HepG2 (cell line): ENCODE measurements at regions not wholly inside any gene's neighbourhood (a gene's known extent, or its start where the extent isn't known, plus 50 kb on each side); places are given as distances from the start of the nearest gene placed in this dataset.

ENCODE experiments used
- ATAC-seq: fragments of 200-7000 bp; cut with Tn5 transposase; 3 replicates; pipeline ENCODE4 v1.9.1; 2020; ENCODE audit warnings: mild to moderate bottlenecking, moderate library complexity
- BruUV-seq: library from RNA; stranded (reverse); fragments of 400-500 nt; replicated peaks from 2 replicates; lab custom pipeline; 2021; lab: Mats Ljungman, UMichigan
- CTCF ChIA-PET: fragments of 300-600 bp; formaldehyde crosslinking; extraction: SDS; loops from one replicate; lab custom pipeline; 2021; ENCODE audit warnings: low total read pairs, inconsistent platforms, low intra/inter-chr PET ratio; lab: Yijun Ruan, JAX
- POLR2A ChIA-PET: fragments of 350-600 bp; sonication (Branson Sonifier 250); formaldehyde crosslinking; loops from one replicate; lab custom pipeline; 2020; ENCODE audit warnings: antibody characterized with exemption, inconsistent platforms; lab: Yijun Ruan, JAX
- DNase-seq: peaks from one replicate; pipeline ENCODE4 v3.0.0-alpha.2; 2015; ENCODE audit warnings: low spot score
- FAIRE-seq: peaks from 3 replicates; lab custom pipeline; 2011; peaks lifted over from hg19 to GRCh38; lab: Jason Lieb, UNC
- H2AFZ ChIP-seq: one replicate; pipeline ENCODE4 v1.6.1; 2011; ENCODE audit warnings: low read length, inconsistent platforms
- H3K27ac ChIP-seq: fragments of 300-600 bp; 3 replicates; pipeline ENCODE4 v1.8.0; 2011; ENCODE audit warnings: mixed run types, mild to moderate bottlenecking, mixed read lengths, low read length, inconsistent platforms; ENCODE audit not compliant: insufficient read depth; ENCODE audit errors: extremely low read length
- H3K27me3 ChIP-seq, 2 experiments: fragments of 200-600 bp in 1 of 2; 2 replicates in 1 of 2; 3 replicates in 1 of 2; pipeline versions ENCODE4 v1.6.0 to v1.8.0; 2011; ENCODE audit warnings: low read length in 2 of 2, mild to moderate bottlenecking in 2 of 2, moderate library complexity in 2 of 2, inconsistent platforms in 1 of 2; ENCODE audit not compliant: insufficient read depth in 2 of 2, control insufficient read depth in 1 of 2
- H3K36me3 ChIP-seq, 2 experiments: fragments of 200-600 bp in 1 of 2; replicated peaks in 1 of 2; 2 replicates in 1 of 2; 3 replicates in 1 of 2; pipeline versions ENCODE4 v1.5.1 to v1.8.0; 2011; ENCODE audit warnings: low read length in 2 of 2, inconsistent platforms in 1 of 2; ENCODE audit not compliant: insufficient read depth in 2 of 2, control insufficient read depth in 1 of 2
- H3K4me1 ChIP-seq: 2 replicates; pipeline ENCODE4 v1.5.1; 2012; ENCODE audit warnings: low read length, inconsistent platforms; ENCODE audit not compliant: insufficient read depth
- H3K4me2 ChIP-seq: 2 replicates; pipeline ENCODE4 v1.6.0; 2011; ENCODE audit warnings: low read depth, low read length, inconsistent platforms
- H3K4me3 ChIP-seq, 3 experiments: fragments of 200-600 bp in 1 of 3; sonication (generic), shearing (Covaris generic) in 1 of 3; replicated peaks in 1 of 3; 2 replicates each; pipeline ENCODE4 v1.5.1; 2011 to 2016; ENCODE audit warnings: low read length in 3 of 3, inconsistent platforms in 2 of 3, low read depth in 2 of 3, mild to moderate bottlenecking in 2 of 3, control low read depth in 1 of 3, mixed read lengths in 1 of 3; ENCODE audit not compliant: insufficient read depth in 1 of 3
- H3K79me2 ChIP-seq: one replicate; pipeline ENCODE4 v1.6.1; 2011; ENCODE audit warnings: low read length, inconsistent platforms; ENCODE audit not compliant: insufficient read depth
- H3K9ac ChIP-seq: 2 replicates; pipeline ENCODE4 v1.6.0; 2011; ENCODE audit warnings: mild to moderate bottlenecking, low read depth, low read length, inconsistent platforms; ENCODE audit not compliant: insufficient read depth
- H3K9me3 ChIP-seq: 2 replicates; pipeline ENCODE4 v1.5.1; 2012; ENCODE audit warnings: mild to moderate bottlenecking, low read length
- H4K20me1 ChIP-seq: 2 replicates; pipeline ENCODE4 v1.6.0; 2011; ENCODE audit warnings: inconsistent platforms, mild to moderate bottlenecking, low read length, moderate library complexity; ENCODE audit not compliant: insufficient read depth
- MAFF ChIP-seq: IDR thresholded peaks from 2 replicates; pipeline ENCODE4 v1.6.1; 2011; ENCODE audit warnings: low read depth, low read length, improper control_type of control experiment
- MAFK ChIP-seq, 2 experiments: IDR thresholded peaks in 1 of 2; conservative IDR thresholded peaks in 1 of 2; 2 replicates each; pipeline ENCODE4 v1.6.1; 2011; ENCODE audit warnings: improper control_type of control experiment in 2 of 2, low read length in 2 of 2
- RFXANK ChIP-seq: IDR thresholded peaks from 2 replicates; pipeline ENCODE4 v1.6.1; 2016
- ZNF253 ChIP-seq: sonication (generic); formaldehyde crosslinking; IDR thresholded peaks from 2 replicates; pipeline ENCODE4 v1.8.0; 2022; ENCODE audit warnings: mild to moderate bottlenecking, missing genetic modification reagents, borderline replicate concordance
- ZNF383 ChIP-seq: sonication (generic); formaldehyde crosslinking; IDR thresholded peaks from 2 replicates; pipeline ENCODE4 v1.4.0; 2020; ENCODE audit warnings: missing genetic modification reagents, mild to moderate bottlenecking, borderline replicate concordance
- ZNF510 ChIP-seq: sonication (generic); formaldehyde crosslinking; IDR thresholded peaks from 2 replicates; pipeline ENCODE4 v1.4.0; 2020; ENCODE audit warnings: low read depth, mild to moderate bottlenecking, missing genetic modification reagents
- WGBS: methylation state at CpG from one replicate; pipeline ENCODE4 v1.1.6; 2017; ENCODE audit warnings: low lambda C conversion rate; 5-methylcytosine and 5-hydroxymethylcytosine counted together
- in situ Hi-C: cut with HindIII; loops from 2 replicates; pipeline ENCODE4 v1.10.0; 2017; ENCODE audit warnings: low pct_unique_long_range_greater_than_20kb; ENCODE audit not compliant: extremely low pct_ligation_motif_present
- intact Hi-C: fragments of 100-400 bp; cut with micrococcal nuclease; formaldehyde crosslinking; loops from one replicate; pipeline ENCODE4 v1.10.0; 2022; ENCODE audit not compliant: unreplicated experiment
- TF ChIP-seq, protein P1 (sequence below): sonication (generic); formaldehyde crosslinking; IDR thresholded peaks from 2 replicates; pipeline ENCODE4 v1.4.0; 2020; ENCODE audit warnings: missing genetic modification reagents
- TF ChIP-seq, protein P2 (sequence below): IDR thresholded peaks from 2 replicates; pipeline ENCODE4 v1.6.1; 2016; ENCODE audit warnings: low read depth, control low read depth
- TF ChIP-seq, protein P3 (sequence below): IDR thresholded peaks from 2 replicates; pipeline ENCODE4 v1.6.1; 2012; ENCODE audit warnings: low read length, improper control_type of control experiment

DNA sequence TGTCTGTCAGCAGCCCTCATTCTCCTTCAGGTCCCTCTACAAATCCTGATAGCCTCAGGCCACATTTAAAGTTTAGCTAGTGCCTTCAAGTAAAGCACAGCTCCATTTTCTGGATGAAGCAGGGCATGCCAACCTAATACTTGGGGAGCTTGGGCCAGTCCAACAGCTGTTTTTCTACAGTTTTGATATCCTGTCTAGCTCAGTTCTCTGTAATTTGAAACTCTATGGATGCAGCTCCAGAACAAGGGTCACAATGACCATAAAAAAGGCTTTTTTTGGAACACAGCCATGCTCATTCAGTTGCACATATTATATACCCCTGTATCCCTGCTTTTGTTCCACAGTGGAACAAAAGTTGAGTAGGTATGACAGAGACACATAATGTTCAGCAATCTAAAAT, 373.5 kb downstream of the SUCLG1 start:
- Histone ChIP-seq H3K4me3 (no peak overlapping the region), H3K4me2 (no peak overlapping the region), H3K79me2 (no peaks in the 10 kb centered on the region), H4K20me1 (no peaks in the 10 kb centered on the region), H3K27me3 (no peaks in the 10 kb centered on the region), H3K9ac (no peak overlapping the region), H3K27ac (no peak overlapping the region), H3K4me1 (no peaks in the 10 kb centered on the region)
- no TSS peak for BruUV-seq
- intact Hi-C loops, result no loop called here
- FAIRE-seq (no peak), ATAC-seq (no peak), DNase-seq (no peak)
- CTCF ChIA-PET, result no interaction called here
- POLR2A ChIA-PET, result no interaction called here
- TF ChIP-seq ZNF510 (no peak), RFXANK (CRISPR knock-in tag) (no peak)
- TF ChIP-seq, protein P1, sequence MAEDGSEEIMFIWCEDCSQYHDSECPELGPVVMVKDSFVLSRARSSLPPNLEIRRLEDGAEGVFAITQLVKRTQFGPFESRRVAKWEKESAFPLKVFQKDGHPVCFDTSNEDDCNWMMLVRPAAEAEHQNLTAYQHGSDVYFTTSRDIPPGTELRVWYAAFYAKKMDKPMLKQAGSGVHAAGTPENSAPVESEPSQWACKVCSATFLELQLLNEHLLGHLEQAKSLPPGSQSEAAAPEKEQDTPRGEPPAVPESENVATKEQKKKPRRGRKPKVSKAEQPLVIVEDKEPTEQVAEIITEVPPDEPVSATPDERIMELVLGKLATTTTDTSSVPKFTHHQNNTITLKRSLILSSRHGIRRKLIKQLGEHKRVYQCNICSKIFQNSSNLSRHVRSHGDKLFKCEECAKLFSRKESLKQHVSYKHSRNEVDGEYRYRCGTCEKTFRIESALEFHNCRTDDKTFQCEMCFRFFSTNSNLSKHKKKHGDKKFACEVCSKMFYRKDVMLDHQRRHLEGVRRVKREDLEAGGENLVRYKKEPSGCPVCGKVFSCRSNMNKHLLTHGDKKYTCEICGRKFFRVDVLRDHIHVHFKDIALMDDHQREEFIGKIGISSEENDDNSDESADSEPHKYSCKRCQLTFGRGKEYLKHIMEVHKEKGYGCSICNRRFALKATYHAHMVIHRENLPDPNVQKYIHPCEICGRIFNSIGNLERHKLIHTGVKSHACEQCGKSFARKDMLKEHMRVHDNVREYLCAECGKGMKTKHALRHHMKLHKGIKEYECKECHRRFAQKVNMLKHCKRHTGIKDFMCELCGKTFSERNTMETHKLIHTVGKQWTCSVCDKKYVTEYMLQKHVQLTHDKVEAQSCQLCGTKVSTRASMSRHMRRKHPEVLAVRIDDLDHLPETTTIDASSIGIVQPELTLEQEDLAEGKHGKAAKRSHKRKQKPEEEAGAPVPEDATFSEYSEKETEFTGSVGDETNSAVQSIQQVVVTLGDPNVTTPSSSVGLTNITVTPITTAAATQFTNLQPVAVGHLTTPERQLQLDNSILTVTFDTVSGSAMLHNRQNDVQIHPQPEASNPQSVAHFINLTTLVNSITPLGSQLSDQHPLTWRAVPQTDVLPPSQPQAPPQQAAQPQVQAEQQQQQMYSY, result no peak
- TF ChIP-seq, all 625 proteins: peak for 0
- H3K9me3 ChIP-seq, result no peaks in the 10 kb centered on the region
- in situ Hi-C loops, result no loop called here
- H3K36me3 ChIP-seq, result no peaks in the 10 kb centered on the region
- H2AFZ ChIP-seq, result no peak overlapping the region

DNA sequence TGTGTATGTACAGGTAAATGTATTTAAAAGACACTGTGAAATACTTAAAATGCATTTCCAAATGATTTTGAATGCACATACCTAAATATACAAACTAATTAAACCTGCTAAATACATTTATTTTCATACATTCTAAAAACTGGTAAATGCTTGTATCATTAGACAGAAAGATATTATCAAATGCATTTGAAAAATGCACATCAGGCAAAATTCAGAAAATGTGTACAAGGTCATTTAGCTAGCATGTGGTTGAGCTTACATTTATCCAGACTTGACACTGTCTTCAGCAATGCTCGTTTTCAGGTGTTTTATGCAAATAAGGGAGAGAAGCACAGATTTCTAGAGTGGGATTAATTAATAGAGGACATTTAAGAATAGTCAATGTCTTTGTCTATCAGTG, 374.2 kb downstream of the SUCLG1 start:
- FAIRE-seq, result no peak
- Histone ChIP-seq H2AFZ (no peak overlapping the region), H4K20me1 (no peaks in the 10 kb centered on the region), H3K9ac (no peak overlapping the region), H3K9me3 (no peaks in the 10 kb centered on the region), H3K27ac (no peak overlapping the region), H3K4me2 (no peak overlapping the region), H3K4me1 (no peaks in the 10 kb centered on the region), H3K4me3 (no peak overlapping the region), H3K79me2 (no peaks in the 10 kb centered on the region), H3K27me3 (no peaks in the 10 kb centered on the region), H3K36me3 (no peaks in the 10 kb centered on the region)
- 0 out of 2 replicates have a peak, but pooled peaks have one; percentile 28 for TF ChIP-seq MAFF
- TF ChIP-seq, protein P2, sequence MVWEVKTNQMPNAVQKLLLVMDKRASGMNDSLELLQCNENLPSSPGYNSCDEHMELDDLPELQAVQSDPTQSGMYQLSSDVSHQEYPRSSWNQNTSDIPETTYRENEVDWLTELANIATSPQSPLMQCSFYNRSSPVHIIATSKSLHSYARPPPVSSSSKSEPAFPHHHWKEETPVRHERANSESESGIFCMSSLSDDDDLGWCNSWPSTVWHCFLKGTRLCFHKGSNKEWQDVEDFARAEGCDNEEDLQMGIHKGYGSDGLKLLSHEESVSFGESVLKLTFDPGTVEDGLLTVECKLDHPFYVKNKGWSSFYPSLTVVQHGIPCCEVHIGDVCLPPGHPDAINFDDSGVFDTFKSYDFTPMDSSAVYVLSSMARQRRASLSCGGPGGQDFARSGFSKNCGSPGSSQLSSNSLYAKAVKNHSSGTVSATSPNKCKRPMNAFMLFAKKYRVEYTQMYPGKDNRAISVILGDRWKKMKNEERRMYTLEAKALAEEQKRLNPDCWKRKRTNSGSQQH, result no peak
- TF ChIP-seq ZNF383 (CRISPR knock-in tag), result no peak
- no peak for TF ChIP-seq ZNF253 (CRISPR knock-in tag)
- TF ChIP-seq MAFK (conservative IDR thresholded peaks at IDR 0.05 in 1 of 2, IDR thresholded peaks at IDR 0.05 in 1 of 2; ENCODE audit: low read length in 2 of 2), result peak; percentile 67 to 70
- TF ChIP-seq, protein P3, sequence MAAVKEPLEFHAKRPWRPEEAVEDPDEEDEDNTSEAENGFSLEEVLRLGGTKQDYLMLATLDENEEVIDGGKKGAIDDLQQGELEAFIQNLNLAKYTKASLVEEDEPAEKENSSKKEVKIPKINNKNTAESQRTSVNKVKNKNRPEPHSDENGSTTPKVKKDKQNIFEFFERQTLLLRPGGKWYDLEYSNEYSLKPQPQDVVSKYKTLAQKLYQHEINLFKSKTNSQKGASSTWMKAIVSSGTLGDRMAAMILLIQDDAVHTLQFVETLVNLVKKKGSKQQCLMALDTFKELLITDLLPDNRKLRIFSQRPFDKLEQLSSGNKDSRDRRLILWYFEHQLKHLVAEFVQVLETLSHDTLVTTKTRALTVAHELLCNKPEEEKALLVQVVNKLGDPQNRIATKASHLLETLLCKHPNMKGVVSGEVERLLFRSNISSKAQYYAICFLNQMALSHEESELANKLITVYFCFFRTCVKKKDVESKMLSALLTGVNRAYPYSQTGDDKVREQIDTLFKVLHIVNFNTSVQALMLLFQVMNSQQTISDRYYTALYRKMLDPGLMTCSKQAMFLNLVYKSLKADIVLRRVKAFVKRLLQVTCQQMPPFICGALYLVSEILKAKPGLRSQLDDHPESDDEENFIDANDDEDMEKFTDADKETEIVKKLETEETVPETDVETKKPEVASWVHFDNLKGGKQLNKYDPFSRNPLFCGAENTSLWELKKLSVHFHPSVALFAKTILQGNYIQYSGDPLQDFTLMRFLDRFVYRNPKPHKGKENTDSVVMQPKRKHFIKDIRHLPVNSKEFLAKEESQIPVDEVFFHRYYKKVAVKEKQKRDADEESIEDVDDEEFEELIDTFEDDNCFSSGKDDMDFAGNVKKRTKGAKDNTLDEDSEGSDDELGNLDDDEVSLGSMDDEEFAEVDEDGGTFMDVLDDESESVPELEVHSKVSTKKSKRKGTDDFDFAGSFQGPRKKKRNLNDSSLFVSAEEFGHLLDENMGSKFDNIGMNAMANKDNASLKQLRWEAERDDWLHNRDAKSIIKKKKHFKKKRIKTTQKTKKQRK, result no peak
- WGBS, result 0% methylated on average over 1 of the region's 1 CpG
- BruUV-seq, result no TSS peak
- DNase-seq, result no peak
- no peak for ATAC-seq
- in situ Hi-C loops (no loop called here), intact Hi-C loops (no loop called here)
- CTCF ChIA-PET, result no interaction called here
- POLR2A ChIA-PET, result no interaction called here
